OCI-LY3 (cell line): ENCODE measurements at regions not wholly inside any gene's neighbourhood (a gene's known extent, or its start where the extent isn't known, plus 50 kb on each side); places are given as distances from the start of the nearest gene placed in this dataset.
A peak's percentile ranks its signal among the peaks of the same experiment; 100 is the strongest.

Experiments
- H2AFZ ChIP-seq: fragments of 200-600, 300-600 bp; shearing (Covaris generic); 2 replicates; pipeline ENCODE4 v1.6.0; 2014; ENCODE audit warnings: antibody characterized with exemption, low read depth, low read length
- H3K27ac ChIP-seq: fragments of 200-600, 300-600 bp; sonication (generic); 2 replicates; pipeline ENCODE4 v1.5.1; 2014; ENCODE audit warnings: mild to moderate bottlenecking, low read length, moderate library complexity, mixed read lengths
- H3K27me3 ChIP-seq: fragments of 200-600, 300-600 bp; sonication (generic); 2 replicates; pipeline ENCODE4 v1.6.1; 2014; ENCODE audit warnings: low read depth, low read length, mixed read lengths
- H3K36me3 ChIP-seq: fragments of 200-600, 300-600 bp; sonication (generic); replicated peaks from 2 replicates; pipeline ENCODE3; 2014; ENCODE audit warnings: low read depth, low read length, mixed read lengths
- H3K4me1 ChIP-seq: fragments of 300-600, 200-600 bp; sonication (generic); 2 replicates; pipeline ENCODE4 v1.6.1; 2014; ENCODE audit warnings: low read length, mixed read lengths
- H3K4me2 ChIP-seq: fragments of 200-600, 300-600 bp; sonication (generic); 2 replicates; pipeline ENCODE4 v1.6.1; 2014; ENCODE audit warnings: low read length, mixed read lengths
- H3K4me3 ChIP-seq: fragments of 300-600, 200-600 bp; sonication (generic); 2 replicates; pipeline ENCODE4 v1.5.1; 2014; ENCODE audit warnings: antibody characterized with exemption, mild to moderate bottlenecking, low read length, moderate library complexity
- H3K79me2 ChIP-seq: fragments of 300-600, 200-600 bp; shearing (Covaris generic); 2 replicates; pipeline ENCODE4 v1.6.1; 2014; ENCODE audit warnings: mild to moderate bottlenecking, low read length, mixed read lengths
- H3K9ac ChIP-seq: fragments of 300-600, 200-600 bp; shearing (Covaris generic); 2 replicates; pipeline ENCODE4 v1.6.0; 2014; ENCODE audit warnings: mild to moderate bottlenecking, low read length, moderate library complexity
- H3K9me3 ChIP-seq: fragments of 200-600, 300-600 bp; shearing (Covaris generic); 2 replicates; pipeline ENCODE4 v1.6.1; 2014; ENCODE audit warnings: low read length, mixed read lengths; ENCODE audit not compliant: insufficient read depth
- H4K20me1 ChIP-seq: fragments of 200-600, 300-600 bp; sonication (generic); 2 replicates; pipeline ENCODE4 v1.6.1; 2016; ENCODE audit warnings: low read length, mixed read lengths; ENCODE audit not compliant: insufficient read depth
- CTCF ChIP-seq: fragments of 200-600, 300-600 bp; sonication (generic); IDR thresholded peaks from 2 replicates; pipeline ENCODE4 v1.5.1; 2014; ENCODE audit warnings: antibody characterized with exemption, low read length, low read depth
- EZH2phosphoT487 ChIP-seq: fragments of 200-600 bp; shearing (Covaris generic); IDR thresholded peaks from 2 replicates; pipeline ENCODE4 v1.6.1; 2018; ENCODE audit warnings: antibody characterized with exemption, mixed run types, low read depth

DNA sequence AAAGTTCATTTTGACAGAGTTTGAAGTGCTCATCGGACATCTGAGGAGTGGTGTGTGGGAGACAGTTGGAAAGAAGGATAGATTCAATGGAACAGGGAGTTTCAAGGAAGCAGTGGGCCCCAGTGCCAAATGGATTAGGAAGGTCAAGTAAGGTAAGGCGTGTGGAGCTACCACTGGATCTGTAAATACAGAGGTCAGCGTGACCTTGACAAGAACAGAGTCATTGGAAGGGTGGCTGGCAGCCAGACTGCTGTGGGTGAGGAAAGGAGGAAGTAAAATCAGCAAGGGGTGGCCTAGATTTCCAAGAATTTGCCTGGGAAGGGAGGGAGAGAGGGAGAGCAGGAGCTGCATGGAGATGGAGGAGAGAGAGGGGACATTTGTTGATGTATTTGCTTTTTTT lies 68.2 kb upstream of the IGF1 start:
- no peak overlapping the region for H3K9ac ChIP-seq
- H3K4me2 ChIP-seq, result no peak overlapping the region
- no peaks in the 10 kb centered on the region for H3K79me2 ChIP-seq
- TF ChIP-seq CTCF, result no peak
- TF ChIP-seq EZH2phosphoT487, result no peak
- no peaks in the 10 kb centered on the region for H3K4me1 ChIP-seq
- no peaks in the 10 kb centered on the region for H3K27me3 ChIP-seq
- no peak overlapping the region for H3K27ac ChIP-seq
- H4K20me1 ChIP-seq, result no peaks in the 10 kb centered on the region
- no peaks in the 10 kb centered on the region for H3K36me3 ChIP-seq
- H3K9me3 ChIP-seq, result no peaks in the 10 kb centered on the region
- no peak overlapping the region for H3K4me3 ChIP-seq
- no peak overlapping the region for H2AFZ ChIP-seq

DNA sequence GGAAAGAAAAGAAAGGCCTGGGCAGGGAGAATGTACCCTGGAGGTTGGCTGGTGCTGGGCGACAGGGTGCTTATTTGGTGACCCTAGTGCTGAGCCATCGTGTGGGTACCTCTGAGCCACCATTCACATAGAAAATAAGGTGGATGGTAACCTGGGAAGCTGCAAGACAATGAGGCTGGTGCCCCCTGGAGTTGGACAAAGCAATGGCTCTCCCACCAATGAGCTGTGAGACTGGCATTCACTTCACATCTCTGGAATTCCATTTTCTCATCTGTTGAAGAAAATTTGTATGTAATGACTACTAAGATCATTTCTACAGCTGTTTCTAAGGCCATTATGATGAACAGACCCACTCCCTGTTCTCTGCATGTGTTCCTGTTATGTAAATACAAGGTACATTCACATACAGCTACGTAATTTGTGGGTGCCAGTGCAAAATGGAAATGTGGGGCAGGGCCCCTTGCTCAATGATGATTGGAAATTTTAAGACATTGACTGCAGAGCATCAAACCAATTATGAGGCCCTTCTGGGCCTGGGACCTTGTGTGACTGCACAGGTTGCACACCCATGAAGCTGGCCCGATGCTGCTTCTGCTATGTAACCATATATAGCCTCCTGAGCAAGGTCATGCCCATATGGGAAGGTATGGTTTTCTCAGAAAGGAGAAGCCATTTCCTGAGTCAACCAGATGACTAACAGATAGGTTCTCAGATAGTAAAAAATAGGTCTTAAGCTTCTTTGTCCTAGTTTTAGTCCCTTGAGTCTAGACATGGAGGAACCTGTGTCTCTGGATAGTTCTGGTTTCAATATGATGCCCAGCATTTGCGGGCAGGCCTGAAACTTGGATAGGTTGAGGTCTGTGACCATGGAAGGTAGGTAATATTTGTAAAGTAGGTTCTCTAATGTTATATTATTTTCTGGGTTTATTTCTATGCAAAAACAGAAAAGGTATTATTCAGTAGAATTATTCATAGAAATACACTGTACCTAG lies 63.4 kb upstream of the IGF1 start:
- H3K27ac ChIP-seq, result no peak overlapping the region
- H2AFZ ChIP-seq, result no peak overlapping the region
- H4K20me1 ChIP-seq, result no peaks in the 10 kb centered on the region
- H3K4me1 ChIP-seq, result no peaks in the 10 kb centered on the region
- no peak overlapping the region for H3K4me2 ChIP-seq
- H3K36me3 ChIP-seq, result no peaks in the 10 kb centered on the region
- no peaks in the 10 kb centered on the region for H3K9me3 ChIP-seq
- H3K27me3 ChIP-seq, result no peaks in the 10 kb centered on the region
- no peaks in the 10 kb centered on the region for H3K79me2 ChIP-seq
- no peak overlapping the region for H3K9ac ChIP-seq
- no peak for TF ChIP-seq EZH2phosphoT487
- TF ChIP-seq CTCF, result peak; percentile 39
- no peak overlapping the region for H3K4me3 ChIP-seq

- no peaks in the 10 kb centered on the region for H4K20me1 ChIP-seq
- no peaks in the 10 kb centered on the region for H3K4me1 ChIP-seq
- no peak for TF ChIP-seq EZH2phosphoT487
- TF ChIP-seq CTCF, result no peak
Observed at GRCh38 chr12:102542816-102543440, 62.6 kb upstream of the IGF1 start.

DNA sequence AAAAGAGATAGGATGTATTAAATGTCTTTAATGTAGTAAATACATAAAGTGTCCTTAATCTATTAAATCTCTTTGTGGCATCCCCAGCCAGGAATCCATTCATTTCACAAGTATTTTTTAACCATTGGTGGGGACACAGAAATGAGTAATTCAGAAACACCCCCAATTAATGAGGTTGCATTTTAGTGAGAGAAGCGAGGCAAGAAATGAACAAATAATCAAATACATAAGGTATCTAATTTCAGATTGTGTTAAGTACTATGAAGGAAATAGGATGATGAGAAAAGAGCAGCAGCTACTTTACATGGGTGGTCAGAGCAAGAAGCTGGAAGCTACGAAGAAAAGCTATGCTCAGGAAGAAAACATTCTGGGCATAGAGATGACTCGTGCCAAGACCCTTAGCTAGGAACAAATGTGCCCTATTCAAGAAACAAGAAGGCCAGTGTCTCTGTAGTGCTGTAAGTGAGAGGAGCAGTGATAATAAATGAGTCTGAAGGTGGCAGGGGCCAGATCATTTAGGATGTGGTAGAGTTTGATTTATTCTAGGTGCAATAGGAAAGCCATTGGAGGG lies 60.5 kb upstream of the IGF1 start:
- Histone ChIP-seq H3K79me2 (no peaks in the 10 kb centered on the region), H4K20me1 (no peaks in the 10 kb centered on the region), H3K4me2 (no peak overlapping the region), H3K4me1 (no peaks in the 10 kb centered on the region), H3K27ac (no peak overlapping the region), H3K9me3 (no peaks in the 10 kb centered on the region), H3K27me3 (no peaks in the 10 kb centered on the region), H3K4me3 (no peak overlapping the region), H2AFZ (no peak overlapping the region), H3K9ac (no peak overlapping the region), H3K36me3 (no peaks in the 10 kb centered on the region)
- no peak for TF ChIP-seq CTCF
- no peak for TF ChIP-seq EZH2phosphoT487

More at GRCh38 chr12:102542816-102543440, 62.6 kb upstream of the IGF1 start:
- no peak overlapping the region for H3K9ac ChIP-seq
- no peak overlapping the region for H3K4me3 ChIP-seq
- H3K27me3 ChIP-seq, result no peaks in the 10 kb centered on the region
- H3K9me3 ChIP-seq, result no peaks in the 10 kb centered on the region
- H3K27ac ChIP-seq, result no peak overlapping the region
- H3K36me3 ChIP-seq, result no peaks in the 10 kb centered on the region
- no peaks in the 10 kb centered on the region for H3K79me2 ChIP-seq
- H2AFZ ChIP-seq, result no peak overlapping the region
- no peak overlapping the region for H3K4me2 ChIP-seq
